ENCODE measurements at regions not wholly inside any gene's neighbourhood (a gene's known extent, or its start where the extent isn't known, plus 50 kb on each side); places are given as distances from the start of the nearest gene placed in this dataset.

DNA sequence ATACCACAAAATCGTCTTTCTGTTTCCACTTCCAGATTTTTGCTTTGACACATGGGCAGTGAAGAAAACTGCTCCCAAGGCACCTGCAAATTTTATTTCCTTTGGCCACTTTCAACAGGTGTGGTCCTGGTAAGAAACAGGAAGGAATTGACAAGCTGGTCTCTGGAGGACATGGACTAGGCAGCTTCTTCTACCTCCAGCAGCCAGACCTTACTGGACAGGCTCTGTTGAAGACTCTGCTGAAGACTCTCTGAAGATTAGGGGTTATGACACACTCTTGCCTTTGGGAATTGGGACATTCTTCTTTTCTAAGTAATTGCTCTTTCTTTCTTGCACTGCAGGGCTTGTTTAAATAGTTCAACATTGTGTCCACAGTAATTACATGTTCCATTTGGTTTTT is 147.7 kb upstream of the DCBLD2 start:
- no peak for TF ChIP-seq CTCF (conservative IDR thresholded peaks at IDR 0.05; ENCODE audit: low read depth, low read length)
- Histone ChIP-seq H3K4me1 (ENCODE audit: low read depth, poor library complexity, severe bottlenecking) (no peaks in the 10 kb centered on the region), H2AFZ (ENCODE audit: low read depth) (no peak overlapping the region), H3K79me2 (ENCODE audit: insufficient read depth, low read depth) (no peaks in the 10 kb centered on the region), H3K27me3 (ENCODE audit: insufficient read depth, low read depth) (no peaks in the 10 kb centered on the region), H3K9ac (no peak overlapping the region), H3K36me3 (ENCODE audit: insufficient read depth) (no peaks in the 10 kb centered on the region), H3K27ac (no peak overlapping the region), H4K20me1 (ENCODE audit: insufficient read depth) (no peaks in the 10 kb centered on the region), H3K4me2 (no peak overlapping the region), H3K4me3 (IDR thresholded peaks at IDR 0.05; ENCODE audit: insufficient read depth, low read depth, low read length) (no peak overlapping the region)

DNA sequence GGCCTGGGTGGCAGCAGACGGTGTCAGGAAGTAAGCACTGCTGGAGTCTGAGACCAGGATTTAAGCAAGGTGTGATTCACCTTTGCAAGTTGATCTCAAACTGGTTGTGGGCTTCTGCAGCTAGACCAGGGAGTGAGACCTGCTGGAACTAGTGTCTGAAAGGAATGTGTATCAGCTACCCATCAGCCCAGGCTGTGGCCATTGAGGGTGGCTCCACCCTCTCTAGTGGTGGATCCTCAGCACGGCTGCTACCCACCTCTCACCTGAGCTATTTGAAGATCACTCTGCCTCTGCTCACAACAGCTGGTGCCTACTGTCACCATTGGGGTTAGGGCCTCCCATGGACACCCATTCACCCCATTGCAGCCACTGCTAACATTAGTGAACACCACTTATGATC is 140.3 kb upstream of the DCBLD2 start:
- no peak for TF ChIP-seq CTCF (conservative IDR thresholded peaks at IDR 0.05; ENCODE audit: low read depth, low read length)
- Histone ChIP-seq H2AFZ (ENCODE audit: low read depth) (no peak overlapping the region), H3K4me3 (IDR thresholded peaks at IDR 0.05; ENCODE audit: insufficient read depth, low read depth, low read length) (no peak overlapping the region)

DNA sequence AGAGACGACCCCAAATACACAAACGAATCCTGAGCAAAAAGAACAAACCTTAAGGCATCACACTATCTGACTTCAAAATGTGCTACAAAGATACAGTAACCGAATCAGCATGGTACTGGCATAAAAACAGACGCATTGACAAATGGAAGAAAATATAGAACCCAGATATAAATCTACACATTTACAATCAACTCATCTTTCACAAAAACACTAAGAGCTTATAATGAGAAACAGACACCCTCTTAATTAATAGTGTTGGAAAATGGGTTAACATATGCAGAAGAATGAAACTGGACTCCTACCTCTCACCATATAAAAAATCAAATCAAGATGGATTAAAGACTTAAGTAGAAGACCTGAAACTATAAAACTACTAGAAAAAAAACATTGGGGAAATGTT is 130.3 kb upstream of the DCBLD2 start:
- no peak overlapping the region for H2AFZ ChIP-seq (ENCODE audit: low read depth)
- H3K36me3 ChIP-seq (ENCODE audit: insufficient read depth): no peaks in the 10 kb centered on the region

More for the DNA sequence above, 140.3 kb upstream of the DCBLD2 start:
- H4K20me1 ChIP-seq (ENCODE audit: insufficient read depth): no peaks in the 10 kb centered on the region
- H3K27me3 ChIP-seq (ENCODE audit: insufficient read depth, low read depth): no peaks in the 10 kb centered on the region
- H3K36me3 ChIP-seq (ENCODE audit: insufficient read depth): no peaks in the 10 kb centered on the region
- no peak overlapping the region for H3K4me2 ChIP-seq
- no peaks in the 10 kb centered on the region for H3K79me2 ChIP-seq (ENCODE audit: insufficient read depth, low read depth)
- no peaks in the 10 kb centered on the region for H3K4me1 ChIP-seq (ENCODE audit: low read depth, poor library complexity, severe bottlenecking)
- H3K9ac ChIP-seq: no peak overlapping the region
- H3K27ac ChIP-seq: no peak overlapping the region

DNA sequence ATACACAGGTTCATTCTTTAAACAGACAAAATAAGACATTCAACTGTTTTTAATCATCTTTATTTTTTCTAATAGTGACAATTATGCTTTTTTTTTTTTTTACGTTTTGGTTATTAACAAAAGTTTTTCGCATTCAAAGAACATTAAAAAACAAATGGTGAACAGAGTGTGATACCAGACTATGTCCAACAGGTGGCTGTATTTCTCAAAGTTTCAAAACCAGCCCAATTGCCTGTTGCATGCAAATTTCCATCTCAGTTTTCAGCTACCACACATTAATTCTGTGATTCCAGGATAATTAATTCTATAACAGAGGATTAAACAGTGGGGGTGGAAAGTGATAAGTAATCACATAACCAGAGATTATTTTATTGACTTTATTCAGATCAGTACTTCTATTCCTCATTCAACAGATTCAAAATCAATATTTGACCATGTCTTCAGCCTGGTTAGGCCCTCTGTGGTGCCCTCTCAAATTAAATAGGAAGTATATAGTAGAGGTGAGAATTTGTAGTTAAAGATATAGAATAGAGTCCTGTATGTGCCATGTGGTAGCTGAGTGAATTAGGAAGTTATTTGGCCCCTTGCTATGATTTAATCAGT is 122.2 kb upstream of the DCBLD2 start:
- no peaks in the 10 kb centered on the region for H3K36me3 ChIP-seq (ENCODE audit: insufficient read depth)
- no peak overlapping the region for H3K9ac ChIP-seq
- H3K4me2 ChIP-seq: no peak overlapping the region
- no peaks in the 10 kb centered on the region for H4K20me1 ChIP-seq (ENCODE audit: insufficient read depth)
- H2AFZ ChIP-seq (ENCODE audit: low read depth): no peak overlapping the region
- H3K27me3 ChIP-seq (ENCODE audit: insufficient read depth, low read depth): no peaks in the 10 kb centered on the region
- no peaks in the 10 kb centered on the region for H3K79me2 ChIP-seq (ENCODE audit: insufficient read depth, low read depth)
- TF ChIP-seq CTCF (conservative IDR thresholded peaks at IDR 0.05; ENCODE audit: low read depth, low read length): peak; percentile 78
- no peak overlapping the region for H3K4me3 ChIP-seq (IDR thresholded peaks at IDR 0.05; ENCODE audit: insufficient read depth, low read depth, low read length)
- H3K27ac ChIP-seq: no peak overlapping the region
- H3K4me1 ChIP-seq (ENCODE audit: low read depth, poor library complexity, severe bottlenecking): no peaks in the 10 kb centered on the region

More for the DNA sequence above, 130.3 kb upstream of the DCBLD2 start:
- no peaks in the 10 kb centered on the region for H3K79me2 ChIP-seq (ENCODE audit: insufficient read depth, low read depth)
- H3K27me3 ChIP-seq (ENCODE audit: insufficient read depth, low read depth): no peaks in the 10 kb centered on the region
- H4K20me1 ChIP-seq (ENCODE audit: insufficient read depth): no peaks in the 10 kb centered on the region; the same call in 1 of the 2 replicates
- no peak overlapping the region for H3K4me2 ChIP-seq
- no peak overlapping the region for H3K9ac ChIP-seq
- TF ChIP-seq CTCF (conservative IDR thresholded peaks at IDR 0.05; ENCODE audit: low read depth, low read length): no peak
- no peak overlapping the region for H3K27ac ChIP-seq
- no peaks in the 10 kb centered on the region for H3K4me1 ChIP-seq (ENCODE audit: low read depth, poor library complexity, severe bottlenecking)
- no peak overlapping the region for H3K4me3 ChIP-seq (IDR thresholded peaks at IDR 0.05; ENCODE audit: insufficient read depth, low read depth, low read length)
